ENCODE measurements at regions not wholly inside any gene's neighbourhood (a gene's known extent, or its start where the extent isn't known, plus 50 kb on each side); places are given as distances from the start of the nearest gene placed in this dataset.

GRCh38 chr21:14602382-14602958 lies 56.4 kb upstream of the SAMSN1 start:
- H3K9ac ChIP-seq (ENCODE audit: control insufficient read depth, extremely low read depth, insufficient read depth, low read length) = no peak overlapping the region
- no peaks in the 10 kb centered on the region for H3K27me3 ChIP-seq (ENCODE audit: control insufficient read depth, extremely low read depth, insufficient read depth, low read length)
- no peak for DNase-seq (ENCODE audit: low read depth, low spot score)
- no peaks in the 10 kb centered on the region for H3K79me2 ChIP-seq (ENCODE audit: control insufficient read depth, insufficient read depth, low read length)
- no peak overlapping the region for H3K4me3 ChIP-seq (ENCODE audit: control insufficient read depth in 2 of 3, extremely low read depth in 1 of 3, insufficient read depth in 2 of 3, low read depth in 1 of 3, low read length in 3 of 3)
- H3K36me3 ChIP-seq (ENCODE audit: control insufficient read depth in 2 of 2, extremely low read depth in 1 of 2, insufficient read depth in 2 of 2, low read length in 2 of 2) = no peaks in the 10 kb centered on the region
- H3K4me2 ChIP-seq (ENCODE audit: control insufficient read depth, extremely low read depth, insufficient read depth, low read depth, low read length) = no peak overlapping the region
- no peaks in the 10 kb centered on the region for H3K9me3 ChIP-seq (ENCODE audit: control insufficient read depth, low read depth, low read length)
- dilution Hi-C loops (cut with MboI; ENCODE audit: extremely low pct_ligation_motif_present, low sequenced_read_pairs) = no loop called here
- no peak overlapping the region for H3K27ac ChIP-seq (ENCODE audit: control insufficient read depth, insufficient read depth, low read length)
- no peaks in the 10 kb centered on the region for H4K20me1 ChIP-seq (ENCODE audit: control insufficient read depth, extremely low read depth, insufficient read depth, low read length)
- no peak for FAIRE-seq
- no peaks in the 10 kb centered on the region for H3K9me1 ChIP-seq (ENCODE audit: control insufficient read depth, extremely low read depth, insufficient read depth, low read length)
- H2AFZ ChIP-seq (ENCODE audit: control insufficient read depth, low read length) = no peak overlapping the region
- no peaks in the 10 kb centered on the region for H3K4me1 ChIP-seq (ENCODE audit: control insufficient read depth, extremely low read depth, insufficient read depth, low read length)
- TF ChIP-seq EZH2 (IDR thresholded peaks at IDR 0.05; ENCODE audit: low read length) (no peak), CTCF (optimal IDR thresholded peaks at IDR 0.05 in 1 of 3, IDR thresholded peaks at IDR 0.05 in 1 of 3, conservative IDR thresholded peaks at IDR 0.05 in 1 of 3; ENCODE audit: extremely low read depth in 1 of 3, insufficient read depth in 2 of 3, low read length in 3 of 3) (no peak)

GRCh38 chr21:14600569-14601297 lies 54.6 kb upstream of the SAMSN1 start:
- Histone ChIP-seq H3K9me3 (ENCODE audit: control insufficient read depth, low read depth, low read length) (no peaks in the 10 kb centered on the region), H3K9ac (ENCODE audit: control insufficient read depth, extremely low read depth, insufficient read depth, low read length) (no peak overlapping the region), H3K4me1 (ENCODE audit: control insufficient read depth, extremely low read depth, insufficient read depth, low read length) (no peaks in the 10 kb centered on the region), H3K4me3 (ENCODE audit: control insufficient read depth in 2 of 3, extremely low read depth in 1 of 3, insufficient read depth in 2 of 3, low read depth in 1 of 3, low read length in 3 of 3) (no peak overlapping the region), H3K36me3 (ENCODE audit: control insufficient read depth in 2 of 2, extremely low read depth in 1 of 2, insufficient read depth in 2 of 2, low read length in 2 of 2) (no peaks in the 10 kb centered on the region), H3K4me2 (ENCODE audit: control insufficient read depth, extremely low read depth, insufficient read depth, low read depth, low read length) (no peak overlapping the region), H3K9me1 (ENCODE audit: control insufficient read depth, extremely low read depth, insufficient read depth, low read length) (no peaks in the 10 kb centered on the region), H3K27ac (ENCODE audit: control insufficient read depth, insufficient read depth, low read length) (no peak overlapping the region), H2AFZ (ENCODE audit: control insufficient read depth, low read length) (no peak overlapping the region), H4K20me1 (ENCODE audit: control insufficient read depth, extremely low read depth, insufficient read depth, low read length) (no peaks in the 10 kb centered on the region), H3K27me3 (ENCODE audit: control insufficient read depth, extremely low read depth, insufficient read depth, low read length) (no peaks in the 10 kb centered on the region), H3K79me2 (ENCODE audit: control insufficient read depth, insufficient read depth, low read length) (no peaks in the 10 kb centered on the region)
- TF ChIP-seq EZH2 (IDR thresholded peaks at IDR 0.05; ENCODE audit: low read length) = no peak
- TF ChIP-seq CTCF (optimal IDR thresholded peaks at IDR 0.05 in 1 of 3, IDR thresholded peaks at IDR 0.05 in 1 of 3, conservative IDR thresholded peaks at IDR 0.05 in 1 of 3; ENCODE audit: extremely low read depth in 1 of 3, insufficient read depth in 2 of 3, low read length in 3 of 3) = no peak
- DNase-seq (ENCODE audit: low read depth, low spot score) (no peak), FAIRE-seq (no peak)
- dilution Hi-C loops (cut with MboI; ENCODE audit: extremely low pct_ligation_motif_present, low sequenced_read_pairs) = no loop called here
